NCI-H524 treated with DMSO at 0.1 percent for 48 hours (cell line): ENCODE measurements at regions not wholly inside any gene's neighbourhood (a gene's known extent, or its start where the extent isn't known, plus 50 kb on each side); places are given as distances from the start of the nearest gene placed in this dataset.
"Not testable (repeated sequence)": the region's sequence is repeated elsewhere in the genome, so short reads cannot be mapped to it uniquely, and the experiment has no call there.

Source experiments
- DNase-seq: peaks from one replicate; lab custom pipeline; 2025; lab: John Stamatoyannopoulos, UW

DNA sequence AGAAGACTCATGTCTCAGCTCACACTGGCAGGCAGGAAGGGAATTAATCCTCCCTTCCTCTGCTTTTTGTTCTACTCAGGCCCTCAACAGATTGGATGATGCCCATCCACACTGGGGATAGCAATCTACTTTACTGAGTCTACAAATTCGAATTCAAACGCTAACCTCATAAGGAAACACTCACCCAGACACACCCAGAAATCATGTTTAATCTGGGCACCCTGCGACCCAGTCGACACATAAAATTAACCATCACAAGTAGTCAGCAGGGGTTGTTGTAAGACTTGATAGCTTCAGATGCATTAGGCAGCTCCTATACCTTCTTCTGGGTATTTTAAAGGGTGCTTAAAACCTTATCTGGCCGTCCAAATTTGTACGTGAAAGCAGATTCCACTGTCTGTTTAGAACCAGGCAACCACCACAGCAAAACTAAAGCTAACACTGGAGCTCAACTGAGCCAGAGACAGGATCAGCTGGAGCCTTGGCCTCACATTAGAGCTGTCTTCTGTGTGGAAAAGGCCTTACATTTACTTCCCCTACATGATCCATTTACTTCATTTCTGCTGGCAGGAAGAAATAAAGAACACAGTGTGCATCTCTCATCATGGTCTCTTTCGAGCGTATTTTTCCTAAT lies 407.3 kb upstream of the PPP2R3A start:
- no peak for DNase-seq

DNA sequence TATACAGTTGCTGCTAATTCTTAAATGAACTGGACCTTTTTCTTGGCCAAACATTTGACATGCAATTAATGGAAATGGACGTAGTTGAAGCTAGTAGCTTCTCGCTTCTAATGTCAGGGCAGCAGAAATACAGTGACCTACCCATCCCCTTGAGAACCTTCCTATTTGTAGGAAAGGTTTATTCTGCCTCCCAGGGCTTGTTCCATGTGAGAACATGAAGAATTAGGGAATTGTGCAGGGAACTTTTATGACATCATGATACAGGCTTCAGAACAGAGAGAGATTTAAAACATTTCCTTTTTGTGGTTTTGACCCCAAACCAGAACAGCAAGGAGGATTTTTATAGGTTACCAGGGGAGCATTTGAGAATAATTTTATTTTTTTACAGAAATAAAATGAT lies 406.6 kb upstream of the PPP2R3A start:
- DNase-seq, result no peak

DNA sequence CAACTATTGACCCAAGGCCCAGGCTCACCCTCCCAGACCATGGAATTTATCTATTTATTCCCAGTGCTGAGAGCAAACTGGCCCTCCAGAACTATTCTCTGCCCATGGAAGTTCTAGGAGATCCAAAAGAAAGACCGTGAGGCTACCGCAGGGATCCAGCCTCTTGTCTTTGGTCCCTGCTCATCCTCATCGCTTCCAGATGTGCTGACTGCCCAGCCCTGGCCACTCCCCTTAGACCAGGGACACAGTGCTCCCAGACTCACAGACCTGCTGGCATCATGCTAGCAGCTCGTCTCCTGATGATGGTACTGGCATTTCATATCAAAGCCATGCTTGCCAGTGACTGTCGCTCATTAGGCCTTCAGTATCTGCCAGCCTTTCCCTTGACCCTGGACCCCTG lies 405.7 kb upstream of the PPP2R3A start:
- no peak for DNase-seq

DNA sequence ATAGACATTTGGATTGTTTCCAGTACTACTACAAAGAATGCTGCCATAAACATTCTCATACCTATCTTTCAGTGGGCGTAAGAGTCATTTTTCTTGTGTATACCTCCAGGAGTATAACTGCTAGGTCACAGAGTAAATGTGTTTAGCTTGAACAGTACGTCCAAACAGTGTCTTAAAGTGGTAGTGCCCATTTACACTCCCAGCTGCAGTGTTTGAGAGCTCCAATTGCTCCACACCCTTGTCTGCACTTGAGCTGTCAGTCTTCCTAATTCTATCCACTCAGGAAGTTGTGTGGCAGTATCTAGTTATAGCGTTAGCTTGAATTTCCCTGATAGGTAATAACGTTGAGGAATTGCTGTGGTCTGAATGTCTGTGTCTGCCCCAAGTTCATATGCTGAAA lies 404.7 kb upstream of the PPP2R3A start:
- DNase-seq, result no peak

DNA sequence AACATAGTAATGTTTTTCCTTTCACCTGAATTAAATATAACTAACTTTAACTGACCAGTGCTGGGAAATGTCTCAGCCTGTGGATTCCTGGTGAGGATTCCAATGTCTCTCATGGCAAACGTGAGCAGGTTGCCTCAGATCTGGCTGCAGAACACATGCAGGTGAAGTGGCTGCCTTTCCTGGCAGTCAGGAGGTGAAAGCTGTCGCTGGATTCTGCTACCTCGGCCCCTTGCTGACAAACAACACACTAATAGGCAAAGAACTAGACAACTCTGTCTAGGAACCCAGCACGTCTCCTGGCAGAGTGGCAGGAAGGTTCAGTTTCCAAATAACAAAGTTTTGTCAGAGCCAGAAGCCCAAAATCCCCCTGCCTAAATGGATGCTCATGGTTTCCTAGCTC lies 400.8 kb upstream of the PPP2R3A start:
- no peak for DNase-seq

DNA sequence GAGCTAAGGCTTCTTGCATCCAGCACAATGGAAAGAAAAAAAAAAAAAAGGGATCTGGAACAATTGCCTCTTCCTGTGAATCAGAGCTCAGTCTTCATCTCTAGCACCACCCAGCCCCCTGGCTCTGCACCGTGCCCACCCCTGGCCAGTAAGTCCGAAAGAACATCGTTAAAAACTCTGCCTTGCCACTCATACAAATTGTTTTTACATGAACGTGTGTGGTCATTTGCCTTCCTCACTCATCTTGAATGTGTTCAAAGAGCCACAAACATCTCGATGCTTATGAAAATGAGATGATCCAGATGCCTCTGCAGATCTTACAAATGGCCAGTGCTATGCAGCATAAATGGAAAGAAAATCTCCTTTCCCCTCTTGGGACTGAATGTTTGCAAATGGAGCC lies 400.0 kb upstream of the PPP2R3A start:
- no peak for DNase-seq

DNA sequence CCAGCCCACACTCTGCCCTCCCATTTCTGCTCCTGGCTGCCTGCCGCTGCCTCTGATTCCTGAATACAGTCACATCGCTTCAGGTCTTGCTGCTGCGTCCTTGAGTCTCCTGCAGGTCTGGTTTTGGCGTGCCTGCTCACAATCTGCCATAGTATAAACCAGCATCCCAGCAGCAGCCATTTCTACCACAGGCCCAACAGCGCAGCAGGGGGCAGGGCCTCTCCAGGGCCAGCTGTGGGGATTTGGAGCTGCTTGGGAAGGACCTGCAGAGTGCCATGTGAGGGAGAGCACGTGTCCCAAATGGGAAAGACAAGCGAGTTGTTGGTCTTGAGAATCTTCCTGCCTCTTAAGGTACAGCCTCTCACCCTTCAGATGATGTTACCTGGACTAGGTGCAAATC lies 398.3 kb upstream of the PPP2R3A start:
- no peak for DNase-seq

DNA sequence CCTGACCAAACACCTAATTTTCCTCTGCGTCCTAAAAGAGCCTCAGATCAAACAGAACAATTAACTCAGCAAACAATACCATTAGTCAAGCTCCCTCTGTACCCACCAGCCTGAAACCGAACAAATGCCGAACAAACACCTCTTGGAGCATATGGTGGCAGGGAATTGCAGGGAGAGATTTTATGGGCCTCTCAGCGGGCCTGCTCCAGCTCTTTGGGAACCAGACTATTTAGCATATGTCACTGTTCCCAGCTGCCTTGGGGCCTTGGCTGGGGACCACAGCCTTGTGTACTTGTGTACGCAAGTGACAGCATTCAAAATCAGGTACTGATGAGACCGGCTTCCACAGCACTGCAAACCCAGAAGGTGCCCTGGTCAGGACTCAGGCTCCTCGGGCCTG lies 388.8 kb upstream of the PPP2R3A start:
- DNase-seq, result peak; percentile 47

DNA sequence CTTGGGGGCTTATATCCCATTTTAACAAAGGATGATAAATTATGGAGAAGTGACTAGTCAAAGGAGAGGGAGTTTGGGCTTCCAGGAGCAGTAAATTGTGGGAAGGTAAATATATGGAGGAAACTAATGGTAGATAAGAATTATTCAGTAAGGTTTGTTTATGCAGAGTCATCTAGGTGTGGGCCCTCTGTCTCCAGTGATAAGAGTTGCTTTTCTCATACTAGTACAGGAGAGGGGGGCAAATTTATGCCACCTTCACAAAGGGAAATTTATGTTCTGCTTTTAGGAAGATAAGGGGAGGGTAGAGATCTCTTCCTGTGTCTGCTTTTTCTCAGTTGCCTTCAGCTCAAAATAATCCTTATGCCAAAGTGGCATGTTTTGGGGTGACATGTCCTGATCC lies 383.7 kb upstream of the PPP2R3A start:
- DNase-seq, result no peak

DNA sequence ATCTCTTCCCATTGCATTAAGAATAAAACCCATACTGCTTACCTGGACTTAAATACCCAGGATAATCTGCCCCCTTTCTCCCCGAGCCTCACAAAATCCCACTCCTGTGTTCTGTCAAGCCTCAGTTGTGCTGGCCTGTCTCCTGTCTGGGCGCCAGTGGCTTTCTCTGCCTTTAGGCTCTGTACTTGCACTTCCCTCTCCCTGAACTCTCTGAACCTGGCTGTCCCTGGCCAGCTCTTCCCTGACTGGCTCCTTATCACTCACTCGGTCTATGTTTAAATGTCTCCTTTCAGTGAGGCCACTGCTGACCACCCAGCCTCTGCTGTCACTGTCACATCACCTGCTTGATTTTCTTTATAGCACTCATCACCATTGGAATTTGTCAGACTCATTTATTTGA lies 382.7 kb upstream of the PPP2R3A start:
- DNase-seq, result no peak

DNA sequence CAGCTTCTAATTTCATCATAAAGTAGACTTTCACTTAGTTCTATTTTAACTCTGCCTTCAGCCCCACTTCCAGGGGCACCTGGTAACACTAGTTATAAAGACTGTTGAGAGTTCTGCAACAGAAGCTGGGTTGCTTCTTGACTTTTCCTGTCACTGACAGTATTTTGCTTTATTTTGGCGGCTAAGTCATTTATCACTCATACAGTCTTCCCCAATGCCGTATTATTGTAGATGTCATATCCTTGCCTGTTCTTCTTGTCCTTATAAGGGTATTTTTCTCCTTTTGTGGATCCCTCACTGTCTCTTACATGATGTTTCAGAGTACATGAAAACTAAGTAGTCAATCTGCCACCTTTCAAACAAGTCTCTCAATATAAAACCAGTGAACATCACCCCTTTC lies 369.0 kb upstream of the PPP2R3A start:
- no peak for DNase-seq

DNA sequence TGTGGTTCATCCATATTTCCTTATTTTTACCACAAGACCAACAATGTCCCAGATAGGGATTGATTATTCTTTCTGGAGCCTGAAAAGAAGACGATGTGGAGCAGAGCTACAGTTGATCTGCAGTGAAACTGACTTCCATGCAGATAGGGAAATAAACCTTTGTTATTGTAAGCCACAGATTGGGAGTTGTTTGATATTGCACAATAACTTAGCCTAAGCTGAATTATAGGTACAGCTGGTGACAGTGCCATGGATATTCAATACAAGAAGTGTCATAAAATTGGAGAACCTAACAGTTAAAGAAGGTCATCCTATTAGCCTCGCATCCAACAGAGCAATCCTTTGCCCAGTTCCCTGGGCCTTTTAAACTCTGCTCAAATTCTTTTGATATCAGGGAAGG lies 367.7 kb upstream of the PPP2R3A start:
- DNase-seq, result no peak

DNA sequence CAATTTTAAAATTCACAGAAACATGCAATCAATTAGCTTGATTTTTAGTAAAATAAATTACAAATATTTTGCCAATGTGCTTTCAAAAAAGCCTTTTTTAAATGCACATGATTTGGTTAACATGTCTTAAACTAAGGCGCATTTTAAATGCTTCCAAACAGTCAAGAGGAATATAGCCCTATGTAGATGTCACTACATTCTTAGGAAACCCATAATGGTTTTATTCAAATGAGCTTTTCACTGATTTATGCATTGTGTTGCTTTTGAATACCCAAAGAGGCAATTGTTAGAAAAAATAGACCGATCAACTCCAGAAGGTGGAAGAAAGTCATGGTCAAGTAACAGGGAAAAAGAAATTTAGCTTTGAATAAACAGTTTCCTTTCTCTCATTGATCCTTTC lies 366.9 kb upstream of the PPP2R3A start:
- no peak for DNase-seq

DNA sequence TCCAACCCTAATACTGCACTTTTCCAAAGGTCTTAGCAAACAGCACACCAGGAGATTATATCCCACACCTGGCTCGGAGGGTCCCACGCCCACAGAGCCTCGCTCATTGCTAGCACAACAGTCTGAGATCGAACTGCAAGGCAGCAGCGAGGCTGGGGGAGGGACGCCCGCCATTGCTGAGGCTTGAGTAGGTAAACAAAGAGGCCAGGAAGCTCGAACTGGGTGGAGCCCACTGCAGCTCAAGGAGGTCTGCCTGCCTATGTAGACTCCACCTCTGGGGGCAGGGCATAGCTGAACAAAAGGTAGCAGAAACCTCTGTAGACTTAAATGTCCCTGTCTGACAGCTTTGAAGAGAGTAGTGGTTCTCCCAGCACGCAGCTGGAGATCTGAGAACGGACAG lies 361.0 kb upstream of the PPP2R3A start:
- DNase-seq, result not testable (repeated sequence)

DNA sequence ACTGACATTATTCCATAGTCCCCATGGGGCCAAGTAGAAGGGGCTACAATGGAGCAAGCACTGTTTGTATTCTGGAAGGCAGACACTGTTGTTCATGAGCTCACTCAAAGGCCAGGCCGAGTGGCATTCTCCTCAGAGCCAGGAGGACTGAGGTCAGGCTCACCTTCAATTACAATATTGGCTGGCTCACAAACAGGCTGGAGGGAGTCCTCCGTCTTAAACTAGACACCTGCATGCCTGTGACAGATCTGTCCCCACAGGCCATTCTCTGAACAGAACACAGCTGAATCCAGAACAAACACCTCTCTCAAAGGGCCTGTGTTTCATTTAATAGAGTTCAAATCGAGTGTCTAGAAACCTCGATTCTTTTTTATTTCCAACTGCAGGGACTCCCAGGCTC lies 347.4 kb upstream of the PPP2R3A start:
- DNase-seq, result no peak

DNA sequence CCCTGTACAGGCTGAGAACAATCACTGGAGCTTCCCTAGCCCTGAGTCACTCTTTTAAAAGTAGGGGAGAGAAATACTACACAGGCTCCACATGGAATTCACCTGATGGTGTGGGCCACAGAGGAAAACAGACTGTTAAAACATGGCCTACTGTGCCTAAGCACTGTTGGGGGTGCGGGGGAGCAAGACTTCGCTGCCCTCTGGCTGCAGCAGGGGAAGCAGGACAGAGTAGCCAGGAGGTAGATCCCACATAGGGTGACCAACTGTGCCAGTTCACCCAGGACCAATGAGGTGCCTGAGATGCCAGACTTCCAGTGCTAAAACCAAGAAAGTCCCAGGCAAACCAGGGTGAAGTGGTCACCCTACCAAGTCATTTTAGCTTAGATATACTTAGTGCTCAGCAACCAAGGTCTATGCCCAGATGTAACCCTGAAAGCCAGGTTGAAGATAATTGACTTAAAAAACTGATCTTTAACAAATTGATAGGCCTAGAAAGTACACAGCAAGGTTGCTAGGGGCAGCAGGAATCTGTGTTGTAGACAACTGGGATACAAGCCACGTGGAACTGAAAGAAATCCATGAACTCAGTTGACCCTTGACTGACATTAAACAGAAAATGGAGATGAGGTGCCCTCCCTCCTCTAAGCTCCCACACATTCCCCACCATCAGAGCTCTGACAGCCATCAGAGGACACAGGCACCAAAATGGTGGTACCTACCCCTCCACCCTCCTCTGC lies 344.2 kb upstream of the PPP2R3A start:
- DNase-seq, result no peak

DNA sequence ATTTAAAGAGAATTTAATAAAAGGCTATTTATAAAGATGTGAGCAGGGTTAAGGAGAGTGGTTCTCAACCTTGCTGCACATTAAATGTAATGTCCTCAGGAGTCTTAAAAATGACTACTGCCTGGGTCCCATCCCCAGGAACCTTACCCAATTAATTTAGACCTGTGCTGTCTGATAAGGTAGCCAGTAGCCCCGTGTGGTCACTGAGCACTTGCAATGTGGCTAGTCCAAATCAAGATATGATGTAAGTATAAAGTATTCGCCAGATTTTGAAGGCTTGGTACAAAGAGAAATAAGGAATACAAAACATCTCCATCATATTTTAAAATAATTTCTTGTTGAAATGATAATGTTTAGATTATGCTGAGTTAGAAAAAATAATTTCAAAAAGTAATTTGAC lies 343.3 kb upstream of the PPP2R3A start:
- DNase-seq, result no peak

DNA sequence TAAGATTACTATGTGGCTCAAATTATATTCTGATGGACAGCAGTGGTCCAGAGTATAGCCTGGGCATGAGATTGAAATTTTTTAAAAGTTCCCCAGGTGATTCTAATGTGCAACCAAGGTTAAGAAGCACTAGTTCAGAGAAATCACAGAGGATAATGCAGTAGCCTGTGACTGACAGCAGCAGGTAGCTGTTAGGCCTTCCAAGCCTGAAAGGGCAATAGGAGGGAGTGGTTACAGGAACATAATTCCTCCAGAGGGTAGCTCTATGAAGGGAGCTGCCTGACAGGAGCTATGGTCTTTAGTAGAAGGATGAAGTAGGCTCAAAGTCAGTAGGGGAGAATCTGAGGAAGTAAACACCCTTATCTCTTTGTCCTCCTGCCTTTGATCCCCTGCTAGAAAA lies 342.9 kb upstream of the PPP2R3A start:
- no peak for DNase-seq

DNA sequence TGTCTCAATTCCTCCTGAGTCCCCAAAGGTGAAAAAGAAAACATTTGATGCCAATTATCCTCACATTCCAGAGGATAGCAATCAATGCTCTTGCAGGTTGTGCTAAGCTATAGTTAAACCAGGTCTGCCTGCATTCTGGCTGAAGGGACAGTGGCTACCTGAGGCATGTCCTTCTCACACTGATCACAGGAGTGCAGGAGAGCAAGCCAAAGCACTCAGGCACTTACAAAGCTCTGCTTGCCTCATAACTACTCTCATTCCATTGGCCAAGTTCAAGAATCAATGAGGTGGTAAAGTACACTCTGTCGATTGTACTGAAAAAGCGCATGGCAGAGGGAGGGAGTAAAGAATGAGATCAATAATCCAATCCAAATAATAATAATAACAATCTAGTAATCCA lies 342.0 kb upstream of the PPP2R3A start:
- DNase-seq, result no peak

DNA sequence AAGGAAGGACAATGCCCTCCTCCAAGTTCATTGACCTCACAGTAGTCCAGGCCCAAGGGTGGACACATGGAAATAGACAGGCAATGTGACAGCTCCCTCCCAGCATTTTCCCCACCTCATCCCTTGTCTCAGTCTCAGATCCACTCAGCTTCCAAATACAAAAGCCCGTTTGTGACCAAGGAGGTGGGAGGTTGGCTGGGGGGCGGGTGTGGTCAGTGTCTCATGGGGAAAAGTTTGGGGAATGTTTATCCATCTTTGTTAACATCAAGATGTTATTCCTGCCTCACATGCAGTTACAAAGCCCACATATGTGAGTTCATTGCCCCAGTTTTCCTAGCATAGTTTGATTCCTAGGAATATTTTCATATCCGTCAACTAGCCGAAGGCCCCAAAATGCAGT lies 338.5 kb upstream of the PPP2R3A start:
- DNase-seq, result no peak

DNA sequence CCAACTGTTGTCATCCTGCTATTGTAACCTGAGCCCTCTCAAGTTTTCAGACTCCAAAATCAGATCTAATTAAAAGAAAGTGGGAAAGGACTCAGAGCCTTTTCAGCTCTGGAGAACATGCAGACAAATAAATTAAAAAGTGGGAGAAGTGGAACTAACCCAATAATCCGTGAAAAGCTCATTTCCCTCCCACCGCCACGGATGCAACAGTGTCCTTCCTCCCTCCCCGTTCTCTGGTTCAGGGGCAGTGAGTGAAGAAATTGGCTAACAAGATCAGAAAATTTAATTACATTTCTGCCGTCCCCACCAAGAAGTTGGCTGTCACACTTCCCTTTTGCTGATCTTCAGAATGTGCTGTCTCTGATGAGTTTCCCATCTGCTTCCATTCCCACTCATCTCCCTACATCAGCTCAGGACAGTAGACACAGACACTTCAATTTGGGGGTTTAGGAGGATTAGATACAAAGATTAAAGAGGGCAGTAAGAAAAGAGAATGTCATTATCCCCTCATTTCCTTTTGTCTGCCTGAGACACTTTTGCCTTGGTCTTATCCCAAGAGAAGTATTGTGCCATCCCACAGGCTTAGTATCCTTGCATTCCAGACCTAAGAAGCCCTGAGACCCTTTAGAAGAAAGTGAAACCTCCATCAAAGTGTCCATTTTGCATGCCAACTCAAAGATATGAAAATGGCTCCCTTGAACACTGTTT lies 335.7 kb upstream of the PPP2R3A start:
- DNase-seq, result peak; percentile 86

DNA sequence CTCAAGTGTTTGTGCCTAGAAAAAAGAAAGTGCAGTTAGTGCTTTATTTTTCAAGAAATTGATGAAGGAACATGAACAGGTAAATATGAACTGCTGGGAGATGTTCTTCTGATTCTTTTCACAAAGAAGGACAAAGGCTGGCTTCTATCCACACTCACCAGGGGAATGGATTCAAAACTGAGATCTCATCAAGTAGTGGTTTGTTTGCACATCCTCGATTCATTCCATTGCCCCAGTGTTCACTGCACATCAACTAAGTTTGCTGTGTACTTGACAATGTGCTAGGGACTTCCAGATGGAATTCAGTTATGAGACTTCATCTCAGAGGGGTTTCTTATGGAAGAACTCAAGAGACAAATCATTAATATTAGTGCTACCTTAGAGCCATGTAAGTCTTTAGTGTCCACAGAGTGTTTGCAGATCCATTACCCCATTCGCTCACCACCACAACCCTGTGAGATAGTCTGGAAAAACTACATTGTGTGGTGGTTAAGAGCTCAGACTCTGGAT lies 332.9 kb upstream of the PPP2R3A start:
- no peak for DNase-seq

DNA sequence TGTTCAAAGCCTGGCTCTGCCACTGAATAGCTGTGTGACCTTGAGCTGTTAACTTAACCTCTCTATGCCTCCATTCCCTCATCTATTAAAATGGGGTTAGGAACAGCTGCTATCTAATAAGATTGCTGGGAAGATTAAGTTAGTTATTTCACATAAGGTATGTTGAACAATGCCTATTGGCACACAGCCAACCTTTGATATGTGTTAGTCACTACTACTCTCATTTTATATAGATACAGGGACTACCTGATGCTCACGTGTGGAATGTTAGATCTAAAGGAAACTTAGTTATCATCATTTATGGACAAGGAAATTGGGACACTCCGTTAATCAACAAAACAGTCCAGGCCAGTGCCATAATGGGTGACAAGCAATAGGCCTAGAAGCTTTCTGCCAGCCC lies 332.4 kb upstream of the PPP2R3A start:
- DNase-seq, result no peak
